GM19395 (cell line): ENCODE measurements at regions not wholly inside any gene's neighbourhood (a gene's known extent, or its start where the extent isn't known, plus 50 kb on each side); places are given as distances from the start of the nearest gene placed in this dataset.

ENCODE experiments used
- ATAC-seq: cut with Tn5 transposase; IDR thresholded peaks from one replicate; pipeline ENCODE4 v1.9.1; 2021; ENCODE audit warnings: mild to moderate bottlenecking, moderate library complexity; ENCODE audit not compliant: unreplicated experiment

- no peak for ATAC-seq
Observed at GRCh38 chr2:236654496-236654895, 84.9 kb downstream of the ACKR3 start.

- ATAC-seq, result no peak
Observed at GRCh38 chr2:236656166-236656565, 86.5 kb downstream of the ACKR3 start.

GRCh38 chr2:236656721-236657120 lies 87.1 kb downstream of the ACKR3 start:
- ATAC-seq, result no peak

- ATAC-seq, result no peak
Observed at GRCh38 chr2:236657215-236657614, 87.6 kb downstream of the ACKR3 start.

- ATAC-seq, result no peak
Observed at GRCh38 chr2:236657801-236658200, 88.2 kb downstream of the ACKR3 start.

GRCh38 chr2:236658974-236659757 lies 89.5 kb downstream of the ACKR3 start:
- no peak for ATAC-seq

GRCh38 chr2:236659758-236660150 lies 90.1 kb downstream of the ACKR3 start:
- no peak for ATAC-seq

GRCh38 chr2:236661061-236661761 lies 91.6 kb downstream of the ACKR3 start:
- ATAC-seq, result no peak

GRCh38 chr2:236661762-236662110 lies 92.1 kb downstream of the ACKR3 start:
- no peak for ATAC-seq

GRCh38 chr2:236662231-236663185 lies 92.9 kb downstream of the ACKR3 start:
- ATAC-seq, result no peak

- no peak for ATAC-seq
Observed at GRCh38 chr2:236663287-236664101, 93.9 kb downstream of the ACKR3 start.

- ATAC-seq, result no peak
Observed at GRCh38 chr2:236664136-236664535, 94.5 kb downstream of the ACKR3 start.

GRCh38 chr2:236665101-236665500 lies 95.5 kb downstream of the ACKR3 start:
- no peak for ATAC-seq

GRCh38 chr2:236665572-236666118 lies 96.0 kb downstream of the ACKR3 start:
- ATAC-seq, result no peak

- no peak for ATAC-seq
Observed at GRCh38 chr2:236666646-236667204, 97.1 kb downstream of the ACKR3 start.

- ATAC-seq, result no peak
Observed at GRCh38 chr2:236667526-236667925, 97.9 kb downstream of the ACKR3 start.

GRCh38 chr2:236668531-236668969 lies 98.9 kb downstream of the ACKR3 start:
- ATAC-seq, result no peak

GRCh38 chr2:236670235-236670620 lies 100.6 kb downstream of the ACKR3 start:
- no peak for ATAC-seq

GRCh38 chr2:236671896-236672562 lies 102.4 kb downstream of the ACKR3 start:
- no peak for ATAC-seq
